Ascending aorta (tissue), 2 donors: ENCODE measurements at regions not wholly inside any gene's neighbourhood (a gene's known extent, or its start where the extent isn't known, plus 50 kb on each side); places are given as distances from the start of the nearest gene placed in this dataset.

Experiments used
- DNase-seq, 2 donors: peaks; one replicate each; pipeline ENCODE4 v3.0.0-alpha.2; 2019; ENCODE audit warnings: low spot score in 2 of 2
- H3K27ac ChIP-seq, 2 donors: fragments of 200-600 bp; sonication (generic); one replicate each; pipeline ENCODE4 v1.5.1; 2016 to 2017; ENCODE audit warnings: mild to moderate bottlenecking in 1 of 2
- H3K27me3 ChIP-seq: fragments of 200-600 bp; sonication (generic); one replicate; pipeline ENCODE4 v1.5.1; 2017
- H3K36me3 ChIP-seq, 2 donors: fragments of 200-600 bp; sonication (generic); one replicate each; pipeline ENCODE4 v1.5.1; 2016
- H3K4me1 ChIP-seq, 2 donors: fragments of 200-600 bp; sonication (generic); one replicate each; pipeline ENCODE4 v1.5.1; 2016 to 2017; ENCODE audit warnings: mild to moderate bottlenecking in 1 of 2
- H3K4me3 ChIP-seq, 2 donors: fragments of 200-600 bp; sonication (generic); one replicate each; pipeline ENCODE4 v1.5.1; 2016 to 2017; ENCODE audit warnings: mild to moderate bottlenecking in 1 of 2
- H3K9me3 ChIP-seq, 2 donors: fragments of 200-600 bp; sonication (generic); one replicate each; pipeline ENCODE4 v1.5.1; 2016
- intact Hi-C: fragments of 100-400 bp; cut with DNase I; formaldehyde crosslinking; loops from one replicate; pipeline ENCODE4 v1.15.1; 2023
- TF ChIP-seq, protein P1 (sequence below), 3 experiments: fragments of 200-600 bp in 2 of 3; fragments of 450-650 bp in 1 of 3; sonication (generic) in 2 of 3; IDR thresholded peaks; one replicate each; pipeline ENCODE4 v1.5.1; 2016 to 2019; ENCODE audit warnings: antibody characterized with exemption in 3 of 3, mild to moderate bottlenecking in 1 of 3, moderate library complexity in 1 of 3

GRCh38 chr3:27593173-27593572 lies 109.0 kb upstream of the SLC4A7 start:
- H3K4me1 ChIP-seq = peaks cover 8 to 33% of the 10 kb centered on the region in 2 donors
- H3K27ac ChIP-seq = no peak overlapping the region
- H3K27me3 ChIP-seq = no peaks in the 10 kb centered on the region
- H3K9me3 ChIP-seq = no peaks in the 10 kb centered on the region
- DNase-seq = no peak
- TF ChIP-seq, protein P1, sequence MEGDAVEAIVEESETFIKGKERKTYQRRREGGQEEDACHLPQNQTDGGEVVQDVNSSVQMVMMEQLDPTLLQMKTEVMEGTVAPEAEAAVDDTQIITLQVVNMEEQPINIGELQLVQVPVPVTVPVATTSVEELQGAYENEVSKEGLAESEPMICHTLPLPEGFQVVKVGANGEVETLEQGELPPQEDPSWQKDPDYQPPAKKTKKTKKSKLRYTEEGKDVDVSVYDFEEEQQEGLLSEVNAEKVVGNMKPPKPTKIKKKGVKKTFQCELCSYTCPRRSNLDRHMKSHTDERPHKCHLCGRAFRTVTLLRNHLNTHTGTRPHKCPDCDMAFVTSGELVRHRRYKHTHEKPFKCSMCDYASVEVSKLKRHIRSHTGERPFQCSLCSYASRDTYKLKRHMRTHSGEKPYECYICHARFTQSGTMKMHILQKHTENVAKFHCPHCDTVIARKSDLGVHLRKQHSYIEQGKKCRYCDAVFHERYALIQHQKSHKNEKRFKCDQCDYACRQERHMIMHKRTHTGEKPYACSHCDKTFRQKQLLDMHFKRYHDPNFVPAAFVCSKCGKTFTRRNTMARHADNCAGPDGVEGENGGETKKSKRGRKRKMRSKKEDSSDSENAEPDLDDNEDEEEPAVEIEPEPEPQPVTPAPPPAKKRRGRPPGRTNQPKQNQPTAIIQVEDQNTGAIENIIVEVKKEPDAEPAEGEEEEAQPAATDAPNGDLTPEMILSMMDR (IDR thresholded peaks at IDR 0.05) = no peak
- H3K36me3 ChIP-seq = no peaks in the 10 kb centered on the region
- no peak overlapping the region for H3K4me3 ChIP-seq
- intact Hi-C loops = loop anchor here (5.0 kb wide), 3 partner anchors 34 to 111 kb away; partner anchors contain the start of gene SLC4A7

GRCh38 chr3:27591312-27592210 lies 107.4 kb upstream of the SLC4A7 start:
- H3K36me3 ChIP-seq = no peaks in the 10 kb centered on the region
- peak overlapping the region; percentile 76 to 81 for H3K27ac ChIP-seq
- no peaks in the 10 kb centered on the region for H3K9me3 ChIP-seq
- intact Hi-C loops = loop anchor here (5.0 kb wide), 3 partner anchors 36 to 109 kb away; partner anchors contain the start of gene SLC4A7
- TF ChIP-seq, protein P1 (IDR thresholded peaks at IDR 0.05) = no peak
- DNase-seq = no peak
- H3K4me3 ChIP-seq = peak overlapping the region in 1 of 2 donors; percentile 16
- peaks cover 4 to 29% of the 10 kb centered on the region in 2 donors for H3K4me1 ChIP-seq
- H3K27me3 ChIP-seq = no peaks in the 10 kb centered on the region

DNA sequence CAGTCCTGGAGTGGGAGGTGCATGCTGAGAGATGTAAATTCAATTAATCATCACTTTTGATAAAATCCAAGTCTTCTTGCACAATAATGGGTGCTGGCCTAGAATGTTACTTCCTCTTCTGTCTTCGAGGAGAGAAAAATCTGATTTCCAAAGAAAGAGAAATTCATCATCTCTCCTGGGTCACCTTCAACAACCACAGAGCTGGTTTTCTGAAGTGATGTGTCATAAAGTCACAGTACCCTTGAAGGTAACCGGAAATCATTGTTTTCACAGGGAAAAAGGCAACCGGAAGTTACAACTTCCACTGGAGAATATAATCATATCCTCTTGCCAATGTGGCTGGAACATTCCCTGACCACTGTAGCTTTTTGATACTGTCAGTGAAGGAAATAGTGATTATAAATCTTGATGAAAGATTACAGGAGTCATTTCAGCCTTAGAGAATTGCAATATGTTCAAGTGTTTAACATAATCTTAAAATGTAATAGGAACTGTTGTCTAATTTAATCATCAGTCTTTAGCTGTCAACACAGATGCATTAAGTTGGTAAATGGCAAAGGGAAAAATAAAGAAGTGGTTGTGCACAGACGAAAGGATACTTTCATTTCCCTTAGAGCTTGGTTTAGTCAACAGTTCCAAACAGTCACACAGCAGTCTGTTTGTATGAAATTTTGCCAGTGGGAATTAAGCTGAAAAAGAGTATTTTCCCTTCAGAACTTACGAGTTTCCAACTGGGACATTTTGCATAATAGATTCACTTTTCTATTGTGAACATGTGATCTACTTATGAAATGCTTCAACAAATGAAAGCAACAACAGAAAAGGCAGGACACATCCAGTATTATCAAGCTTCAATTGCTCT lies 106.5 kb upstream of the SLC4A7 start:
- Histone ChIP-seq H3K9me3 (no peaks in the 10 kb centered on the region), H3K27ac (peak overlapping the region; percentile 76 to 81), H3K36me3 (no peaks in the 10 kb centered on the region), H3K4me3 (peak overlapping the region; percentile 5 to 16), H3K27me3 (no peaks in the 10 kb centered on the region), H3K4me1 (peaks cover 3 to 25% of the 10 kb centered on the region in 2 donors)
- TF ChIP-seq, protein P1 (IDR thresholded peaks at IDR 0.05) = no peak
- intact Hi-C loops = loop anchor here (5.0 kb wide), 3 partner anchors 37 to 108 kb away; partner anchors contain the start of gene SLC4A7
- no peak for DNase-seq

DNA sequence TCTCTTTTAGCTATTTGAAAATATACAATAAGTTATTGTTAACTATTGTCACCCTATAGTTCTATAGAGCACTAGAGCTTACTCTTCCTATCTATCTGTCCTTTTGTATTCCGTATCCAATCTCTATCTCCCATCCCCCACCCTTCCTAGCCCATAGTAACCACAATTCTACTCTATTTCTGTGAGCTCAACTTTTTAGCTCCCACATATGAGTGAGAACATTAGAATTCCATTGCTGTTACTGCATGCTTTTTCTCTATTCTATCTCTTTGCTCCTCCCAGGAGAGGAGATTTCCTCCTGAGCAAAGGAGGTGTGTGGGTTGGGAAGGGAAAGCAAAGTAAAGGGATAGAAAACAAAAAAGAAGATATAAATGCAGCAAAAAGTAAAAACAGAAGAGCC lies 105.6 kb upstream of the SLC4A7 start:
- no peaks in the 10 kb centered on the region for H3K9me3 ChIP-seq
- no peaks in the 10 kb centered on the region for H3K27me3 ChIP-seq
- no peak overlapping the region for H3K4me3 ChIP-seq
- H3K36me3 ChIP-seq = no peaks in the 10 kb centered on the region
- peak overlapping the region; percentile 76 to 81 for H3K27ac ChIP-seq
- peaks cover 3 to 25% of the 10 kb centered on the region in 2 donors for H3K4me1 ChIP-seq
- TF ChIP-seq, protein P1 (IDR thresholded peaks at IDR 0.05) = no peak
- intact Hi-C loops = loop anchor here (5.0 kb wide), 3 partner anchors 38 to 107 kb away; partner anchors contain the start of gene SLC4A7
- no peak for DNase-seq

- H3K4me3 ChIP-seq = no peak overlapping the region
- no peaks in the 10 kb centered on the region for H3K36me3 ChIP-seq
- H3K27me3 ChIP-seq = no peaks in the 10 kb centered on the region
- intact Hi-C loops = no loop called here
- TF ChIP-seq, protein P1 (IDR thresholded peaks at IDR 0.05) = no peak
- DNase-seq = no peak
- H3K9me3 ChIP-seq = no peaks in the 10 kb centered on the region
- no peak overlapping the region for H3K27ac ChIP-seq
- H3K4me1 ChIP-seq = peaks cover 3 to 9% of the 10 kb centered on the region in 2 donors
Measured at GRCh38 chr3:27585429-27585828, 101.2 kb upstream of the SLC4A7 start.
